RWPE1 (cell line): ENCODE measurements at regions not wholly inside any gene's neighbourhood (a gene's known extent, or its start where the extent isn't known, plus 50 kb on each side); places are given as distances from the start of the nearest gene placed in this dataset.

Source experiments
- CTCF ChIA-PET: fragments of 350-600 bp; sonication (Branson Sonifier 250); formaldehyde crosslinking; extraction: SDS; loops from one replicate; lab custom pipeline; 2021; lab: Yijun Ruan, JAX
- POLR2A ChIA-PET: fragments of 400-600 bp; formaldehyde crosslinking; extraction: SDS; loops from one replicate; lab custom pipeline; 2020; ENCODE audit warnings: antibody characterized with exemption; ENCODE audit not compliant: low non-redundant PET; lab: Yijun Ruan, JAX
- DNase-seq: peaks from one replicate; pipeline ENCODE4 v3.0.0; 2012; ENCODE audit warnings: low spot score
- H3K27ac ChIP-seq: fragments of 450-650 bp; 2 replicates; pipeline ENCODE4 v1.5.1; 2017
- CTCF ChIP-seq: fragments of 450-650 bp; conservative IDR thresholded peaks from 2 replicates; pipeline ENCODE4 v1.5.1; 2017; ENCODE audit warnings: low read depth, mild to moderate bottlenecking

- DNase-seq = no peak
- H3K27ac ChIP-seq = no peak overlapping the region
- POLR2A ChIA-PET = no interaction called here
- no peak for TF ChIP-seq CTCF
- CTCF ChIA-PET = no interaction called here
Observed at GRCh38 chr1:191176131-191176530, 698.5 kb upstream of the BRINP3 start.

GRCh38 chr1:191206513-191207207 lies 729.0 kb upstream of the BRINP3 start:
- CTCF ChIA-PET = no interaction called here

GRCh38 chr1:191222206-191222605 lies 744.5 kb upstream of the BRINP3 start:
- ChIA-PET CTCF (no interaction called here), POLR2A (no interaction called here)
- no peak overlapping the region for H3K27ac ChIP-seq
- TF ChIP-seq CTCF = no peak
- DNase-seq = no peak

More at GRCh38 chr1:191206513-191207207, 729.0 kb upstream of the BRINP3 start:
- POLR2A ChIA-PET = no interaction called here
- H3K27ac ChIP-seq = no peak overlapping the region
- DNase-seq = peak; percentile 2
- no peak for TF ChIP-seq CTCF

- CTCF ChIA-PET = interaction anchor here (0.7 kb wide), 1 partner anchor 513 kb away, joined by 3 read pairs; no protein-coding TSS in a partner anchor
- no peak for DNase-seq
- POLR2A ChIA-PET = no interaction called here
- no peak for TF ChIP-seq CTCF
- no peak overlapping the region for H3K27ac ChIP-seq
Observed at GRCh38 chr1:191240925-191241324, 763.3 kb upstream of the BRINP3 start.

- DNase-seq = no peak
- ChIA-PET POLR2A (no interaction called here), CTCF (interaction anchor here (1.2 kb wide), 1 partner anchor 11 kb away, joined by 7 read pairs; no protein-coding TSS in a partner anchor)
- H3K27ac ChIP-seq = no peak overlapping the region
- TF ChIP-seq CTCF = no peak
Observed at GRCh38 chr1:191255354-191256054, 777.8 kb upstream of the BRINP3 start.

- no peak for TF ChIP-seq CTCF
- no peak for DNase-seq
- CTCF ChIA-PET = interaction anchor here (0.6 kb wide), 1 partner anchor 250 kb away, joined by 3 read pairs; no protein-coding TSS in a partner anchor
- H3K27ac ChIP-seq = no peak overlapping the region
- POLR2A ChIA-PET = no interaction called here
Observed at GRCh38 chr1:191256917-191257316, 779.3 kb upstream of the BRINP3 start.
